NCI-H446 treated with DMSO at 0.1 percent for 48 hours (cell line): ENCODE measurements at regions not wholly inside any gene's neighbourhood (a gene's known extent, or its start where the extent isn't known, plus 50 kb on each side); places are given as distances from the start of the nearest gene placed in this dataset.

ENCODE experiments used
- DNase-seq: peaks from one replicate; lab custom pipeline; 2025; lab: John Stamatoyannopoulos, UW

- no peak for DNase-seq
Observed at GRCh38 chr4:36494016-36494415, 212.6 kb downstream of the DTHD1 start.

GRCh38 chr4:36494747-36495146, 213.3 kb downstream of the DTHD1 start:
- DNase-seq, result no peak

DNA sequence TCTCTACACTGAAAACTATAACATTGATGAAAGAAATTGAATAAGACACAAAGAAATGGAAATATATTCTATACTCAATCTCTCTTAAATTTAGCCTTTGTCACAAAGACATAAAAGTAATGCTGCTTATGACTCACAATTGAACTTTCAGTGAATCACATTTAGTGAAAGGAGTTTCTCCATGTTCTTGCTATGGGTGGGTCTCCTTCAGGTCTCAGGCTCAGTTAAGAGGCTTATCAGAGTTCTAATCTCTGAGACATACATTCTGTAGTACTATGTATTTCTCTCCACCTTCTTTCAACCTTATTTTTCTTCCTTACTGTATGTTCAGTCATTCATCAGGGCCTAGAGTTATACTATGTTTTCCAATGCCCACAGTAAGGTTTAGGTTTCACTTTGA, 220.9 kb downstream of the DTHD1 start:
- no peak for DNase-seq

DNA sequence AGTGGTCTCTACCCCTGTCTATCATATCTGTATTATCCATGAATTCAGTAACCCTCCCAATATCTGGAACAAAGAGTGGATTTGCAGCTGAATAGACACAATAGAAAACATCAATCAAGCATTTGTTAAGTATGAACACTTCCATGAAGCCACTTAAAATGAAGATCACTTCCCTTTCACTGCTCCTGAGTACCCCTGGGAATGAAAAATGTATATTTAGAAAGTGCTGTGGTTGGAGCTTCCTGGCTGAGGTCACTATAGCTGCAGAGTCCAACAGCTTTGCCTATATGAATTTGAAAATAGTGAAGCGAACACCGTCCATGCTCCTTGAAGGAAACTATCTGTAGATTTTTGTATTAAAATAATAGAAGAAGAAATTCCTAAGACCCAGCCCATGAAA, 227.0 kb downstream of the DTHD1 start:
- DNase-seq, result no peak

DNA sequence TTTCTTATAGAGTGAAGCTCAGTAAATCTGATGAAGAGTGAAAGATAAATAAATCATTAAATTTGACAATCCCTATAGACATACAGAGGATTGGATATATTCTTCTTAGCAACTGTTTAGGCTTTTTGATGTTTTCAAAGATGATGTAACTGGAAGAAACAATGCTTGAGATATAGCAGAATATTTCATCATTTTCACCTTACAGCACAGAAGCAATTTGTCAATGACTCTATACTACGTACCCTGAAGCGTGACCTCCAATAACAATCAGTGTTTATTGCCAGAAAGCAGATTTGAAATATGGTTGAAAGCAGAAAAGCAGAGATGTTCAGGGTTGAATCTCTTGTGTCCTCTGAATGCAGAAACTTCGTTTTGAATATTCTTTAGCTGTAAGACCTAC, 228.4 kb downstream of the DTHD1 start:
- DNase-seq, result no peak

DNA sequence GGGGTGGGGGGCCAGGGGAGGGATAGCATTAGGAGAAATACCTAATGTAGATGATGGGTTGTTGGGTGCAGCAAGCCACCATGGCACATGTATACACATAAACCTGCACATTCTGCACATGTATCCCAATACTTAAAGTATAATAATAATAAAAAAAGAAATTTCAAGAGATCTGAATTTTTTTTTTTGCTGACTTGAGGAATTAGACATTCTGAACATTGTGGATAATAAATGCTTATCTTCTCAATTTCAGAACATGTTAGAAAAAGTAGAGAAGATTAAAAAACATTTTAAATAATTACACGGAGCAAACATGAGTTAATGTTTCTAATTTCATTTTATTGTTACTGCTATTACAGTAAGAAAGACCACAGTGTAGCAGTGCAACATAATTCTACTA, 230.4 kb downstream of the DTHD1 start:
- DNase-seq, result no peak

DNA sequence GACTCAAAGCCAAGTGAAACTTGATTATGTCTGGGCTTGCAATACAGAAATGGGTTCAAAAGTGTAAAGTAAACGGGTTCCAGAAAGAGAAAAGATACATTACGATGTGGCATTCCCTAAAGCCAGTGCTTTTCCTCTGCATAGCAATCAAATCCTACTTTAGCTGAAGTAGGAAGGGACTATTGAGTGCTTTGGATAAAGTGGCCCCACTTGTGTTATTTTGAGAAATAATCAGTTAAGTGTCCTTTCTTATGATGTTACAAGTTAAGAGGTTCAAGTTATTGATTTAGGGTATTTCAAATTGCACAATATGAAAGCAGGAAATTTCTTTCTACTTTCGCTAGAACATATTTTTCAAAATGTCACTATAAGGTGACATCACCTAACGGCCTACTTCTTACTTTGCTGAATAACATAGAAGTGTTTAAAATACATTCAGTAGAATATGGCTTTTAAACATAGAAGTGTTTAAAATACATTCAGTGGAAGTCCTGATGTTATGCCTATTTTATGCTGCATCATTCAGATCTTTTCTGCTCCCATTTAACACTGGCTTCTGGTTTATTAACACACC, 235.2 kb downstream of the DTHD1 start:
- DNase-seq, result no peak

DNA sequence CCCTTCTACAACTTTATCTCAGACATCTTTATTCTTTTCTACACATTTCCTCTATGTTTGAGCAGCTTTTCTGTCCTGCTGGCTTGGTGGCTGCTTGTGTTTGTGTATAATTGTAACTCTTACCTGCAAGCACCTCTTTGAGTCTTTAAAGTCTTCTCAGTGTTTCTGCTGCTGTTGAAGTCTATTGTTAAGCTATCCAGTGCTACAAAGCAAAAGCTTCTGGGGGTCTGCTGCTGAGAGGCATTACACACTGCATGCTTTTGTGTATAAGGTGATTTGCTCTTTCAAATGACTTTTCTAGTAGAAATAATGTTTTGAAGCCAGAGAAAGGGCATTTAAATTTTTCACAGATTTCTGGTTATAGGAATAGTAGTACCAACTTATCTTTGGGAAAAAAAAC, 241.8 kb downstream of the DTHD1 start:
- no peak for DNase-seq

DNA sequence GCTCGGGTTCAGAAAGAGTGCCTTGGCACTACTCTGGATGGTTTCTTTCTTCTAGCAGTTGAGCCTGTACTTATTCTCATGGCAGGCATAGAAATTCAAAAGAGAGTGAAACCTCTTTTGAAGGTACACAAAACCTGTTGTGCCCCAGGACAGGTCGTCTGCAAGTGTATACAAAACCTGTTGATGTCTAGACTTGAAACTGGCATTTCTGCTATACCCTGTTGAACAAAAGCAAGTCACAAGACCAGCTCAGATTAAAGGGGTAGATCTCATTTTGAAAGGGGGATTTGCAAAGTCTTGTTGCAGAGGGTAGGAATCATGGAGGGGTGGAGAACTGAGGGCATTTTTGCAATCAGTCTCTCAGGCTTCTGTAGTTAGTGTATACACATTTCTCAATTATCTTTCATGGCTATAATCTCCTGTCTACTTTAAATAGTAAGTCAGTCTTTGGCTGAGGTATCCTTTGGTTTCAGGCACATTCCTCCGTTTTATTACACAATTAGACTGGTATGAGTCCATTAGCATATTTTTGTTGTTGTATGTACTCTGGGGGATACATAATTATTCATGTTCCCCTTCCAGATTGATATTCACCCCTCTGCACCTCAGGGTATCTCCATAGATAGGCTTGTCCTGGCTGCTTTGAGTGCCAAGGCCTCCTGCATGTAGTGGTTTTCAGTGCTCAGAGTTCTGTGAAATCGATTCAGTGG, 251.4 kb downstream of the DTHD1 start:
- no peak for DNase-seq

GRCh38 chr4:36533944-36534343, 252.5 kb downstream of the DTHD1 start:
- DNase-seq, result no peak

DNA sequence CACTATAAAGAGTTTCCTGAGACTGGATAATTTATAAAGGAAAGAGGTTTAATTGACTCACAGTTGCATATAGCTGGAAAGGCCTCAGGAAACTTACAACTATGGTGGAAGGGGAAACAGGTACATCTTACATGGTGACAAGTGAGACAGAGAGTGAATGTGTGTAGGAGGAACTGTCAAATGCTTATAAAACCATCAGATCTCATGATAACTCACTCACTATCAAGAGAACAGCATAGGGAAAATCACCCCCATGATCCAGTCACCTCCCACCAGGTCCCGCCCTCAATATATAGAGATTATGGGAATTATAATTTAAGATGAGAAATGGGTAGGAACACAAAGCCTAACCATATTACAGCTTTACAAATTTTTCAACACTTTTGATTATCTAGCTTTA, 266.0 kb downstream of the DTHD1 start:
- no peak for DNase-seq

GRCh38 chr4:36549252-36549651, 267.8 kb downstream of the DTHD1 start:
- no peak for DNase-seq

DNA sequence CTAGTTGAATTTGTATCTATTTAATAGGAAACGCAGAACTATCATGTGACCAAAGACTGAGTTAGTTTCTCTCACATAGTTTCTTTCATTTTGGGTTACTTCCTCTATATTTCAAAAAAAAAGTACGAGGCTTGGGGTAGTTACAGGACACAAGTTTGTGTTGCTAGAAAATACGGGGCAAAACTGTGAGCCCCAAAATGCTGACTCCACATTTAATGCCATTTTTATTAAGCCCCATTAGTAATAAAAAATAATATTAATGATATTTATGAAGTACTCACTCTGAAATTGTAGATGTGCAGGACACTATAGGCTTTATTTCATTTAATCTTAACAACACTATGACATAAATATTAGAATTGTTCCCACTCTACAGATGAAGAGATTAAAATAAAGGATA, 268.6 kb downstream of the DTHD1 start:
- no peak for DNase-seq

DNA sequence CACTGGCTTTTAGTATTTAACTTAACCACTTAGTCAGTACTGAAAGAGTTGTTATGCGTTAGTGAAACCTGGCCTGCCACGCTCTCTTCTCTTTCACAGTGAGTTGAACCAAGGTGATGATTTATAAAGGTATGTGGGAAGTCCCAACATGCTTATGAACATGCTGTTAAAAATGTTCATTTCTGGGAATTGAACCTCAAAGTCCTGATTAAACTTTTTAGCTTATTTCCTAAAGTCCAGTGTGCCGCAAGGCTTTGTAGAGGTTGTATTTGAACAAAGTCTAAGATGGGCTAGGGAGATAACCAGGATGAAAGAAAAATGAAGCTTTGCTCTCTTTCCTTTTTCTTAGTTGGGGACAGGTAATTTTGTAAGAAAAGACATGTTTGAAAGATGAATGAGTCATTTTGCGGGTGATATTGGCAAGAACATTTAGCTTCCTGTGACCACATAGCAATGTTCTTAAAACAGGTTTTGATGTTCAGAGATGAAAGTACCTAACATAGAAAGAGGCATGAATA, 270.3 kb downstream of the DTHD1 start:
- no peak for DNase-seq

DNA sequence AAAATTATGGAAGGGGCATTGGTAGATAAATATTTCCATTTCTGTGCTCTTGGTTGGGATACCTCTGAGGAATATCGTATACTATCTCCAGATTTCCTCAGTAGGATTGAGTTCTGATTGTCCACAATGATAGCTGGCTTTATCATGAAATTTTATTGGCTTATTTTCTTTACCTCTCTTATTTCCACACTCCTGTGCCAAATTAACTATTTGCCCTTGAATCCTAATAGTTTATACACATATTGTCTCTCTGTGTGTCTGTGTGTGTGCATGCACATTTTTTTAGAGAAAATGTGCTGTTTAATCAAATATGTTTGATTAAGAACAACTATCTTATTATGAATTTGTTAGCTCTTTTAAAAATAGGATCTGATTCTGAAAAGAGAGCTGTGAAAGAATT, 271.6 kb downstream of the DTHD1 start:
- DNase-seq, result no peak

DNA sequence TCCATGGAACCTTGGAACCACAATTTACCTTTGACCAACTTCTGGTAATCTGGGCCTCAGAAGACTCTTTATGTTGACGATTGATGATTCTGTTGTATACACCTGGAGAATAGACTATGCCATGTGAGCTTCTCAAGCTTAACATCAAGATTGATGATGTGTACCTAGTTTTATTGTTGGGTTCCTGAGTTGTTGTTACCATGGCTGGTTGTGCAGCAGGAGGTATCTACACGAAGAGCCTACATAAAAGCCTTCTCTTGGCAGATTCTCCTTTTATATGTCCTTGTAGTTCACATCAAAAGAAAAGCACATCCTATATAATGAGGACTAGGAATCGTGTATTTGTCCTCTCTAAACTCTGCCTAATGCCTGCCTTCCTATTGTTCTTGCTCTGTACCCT, 272.0 kb downstream of the DTHD1 start:
- no peak for DNase-seq

- DNase-seq, result no peak
Observed at GRCh38 chr4:36556984-36557383, 275.6 kb downstream of the DTHD1 start.

- DNase-seq, result no peak
Observed at GRCh38 chr4:36568575-36568974, 287.2 kb downstream of the DTHD1 start.

GRCh38 chr4:36573441-36573840, 292.0 kb downstream of the DTHD1 start:
- DNase-seq, result no peak

GRCh38 chr4:36574816-36575215, 293.4 kb downstream of the DTHD1 start:
- no peak for DNase-seq

DNA sequence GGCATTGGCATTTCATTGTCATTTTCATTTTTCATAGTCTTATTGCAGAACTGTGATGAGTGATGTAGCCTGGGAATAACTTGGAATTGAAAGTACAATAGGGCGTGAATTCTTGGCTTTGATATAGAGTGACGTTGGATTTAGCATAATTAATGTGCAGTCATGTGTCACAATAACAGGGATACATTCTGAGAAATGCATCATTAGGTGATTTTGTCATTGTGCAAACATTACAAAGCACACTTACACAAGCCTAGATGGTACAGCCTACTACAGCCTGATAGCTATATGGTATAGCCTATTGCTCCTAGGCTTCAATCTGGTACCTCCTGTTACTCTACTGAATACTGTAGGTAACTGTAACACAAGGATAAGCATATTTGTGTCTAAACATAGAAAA, 300.8 kb downstream of the DTHD1 start:
- no peak for DNase-seq

GRCh38 chr4:36587909-36588472, 306.6 kb downstream of the DTHD1 start:
- no peak for DNase-seq

GRCh38 chr4:36590343-36590742, 308.9 kb downstream of the DTHD1 start:
- DNase-seq, result no peak
